ENCODE measurements at regions not wholly inside any gene's neighbourhood (a gene's known extent, or its start where the extent isn't known, plus 50 kb on each side); places are given as distances from the start of the nearest gene placed in this dataset.

GRCh38 chrX:40313269-40313668, 215.5 kb upstream of the BCOR start:
- H3K36me3 Mint-ChIP-seq (ENCODE audit: insufficient read depth, unreplicated experiment): no peaks in the 10 kb centered on the region
- no peak overlapping the region for H3K4me3 Mint-ChIP-seq (ENCODE audit: low read depth, unreplicated experiment)
- TF ChIP-seq CTCF (IDR thresholded peaks at IDR 0.05; ENCODE audit: unreplicated experiment): no peak
- BruUV-seq (replicated peaks): no TSS peak
- no peak overlapping the region for H3K27ac Mint-ChIP-seq (ENCODE audit: unreplicated experiment)
- no peaks in the 10 kb centered on the region for H3K4me1 Mint-ChIP-seq (ENCODE audit: low read depth, unreplicated experiment)
- peaks cover 4% of the 10 kb centered on the region for H3K9me3 Mint-ChIP-seq (ENCODE audit: low read depth, unreplicated experiment)
- DNase-seq: no peak
- intact Hi-C loops (cut with micrococcal nuclease; ENCODE audit: unreplicated experiment): no loop called here
- CTCF ChIA-PET: no interaction called here
- H3K27me3 Mint-ChIP-seq (ENCODE audit: unreplicated experiment): peaks cover 46% of the 10 kb centered on the region

GRCh38 chrX:40310447-40310846, 212.7 kb upstream of the BCOR start:
- no peaks in the 10 kb centered on the region for H3K9me3 Mint-ChIP-seq (ENCODE audit: low read depth, unreplicated experiment)

GRCh38 chrX:40310016-40310415, 212.3 kb upstream of the BCOR start:
- Mint-ChIP-seq H3K4me3 (ENCODE audit: low read depth, unreplicated experiment) (no peak overlapping the region), H3K4me1 (ENCODE audit: low read depth, unreplicated experiment) (no peaks in the 10 kb centered on the region), H3K27ac (ENCODE audit: unreplicated experiment) (no peak overlapping the region), H3K9me3 (ENCODE audit: low read depth, unreplicated experiment) (no peaks in the 10 kb centered on the region), H3K36me3 (ENCODE audit: insufficient read depth, unreplicated experiment) (no peaks in the 10 kb centered on the region), H3K27me3 (ENCODE audit: unreplicated experiment) (peaks cover 52% of the 10 kb centered on the region)
- DNase-seq: no peak
- TF ChIP-seq CTCF (IDR thresholded peaks at IDR 0.05; ENCODE audit: unreplicated experiment): no peak
- BruUV-seq (replicated peaks): no TSS peak
- CTCF ChIA-PET: no interaction called here
- intact Hi-C loops (cut with micrococcal nuclease; ENCODE audit: unreplicated experiment): no loop called here

More at GRCh38 chrX:40310447-40310846, 212.7 kb upstream of the BCOR start:
- intact Hi-C loops (cut with micrococcal nuclease; ENCODE audit: unreplicated experiment): no loop called here
- Mint-ChIP-seq H3K36me3 (ENCODE audit: insufficient read depth, unreplicated experiment) (no peaks in the 10 kb centered on the region), H3K4me1 (ENCODE audit: low read depth, unreplicated experiment) (no peaks in the 10 kb centered on the region), H3K27ac (ENCODE audit: unreplicated experiment) (no peak overlapping the region), H3K27me3 (ENCODE audit: unreplicated experiment) (peaks cover 52% of the 10 kb centered on the region), H3K4me3 (ENCODE audit: low read depth, unreplicated experiment) (no peak overlapping the region)
- no peak for TF ChIP-seq CTCF (IDR thresholded peaks at IDR 0.05; ENCODE audit: unreplicated experiment)
- DNase-seq: no peak
- CTCF ChIA-PET: no interaction called here
- BruUV-seq (replicated peaks): no TSS peak

GRCh38 chrX:40307871-40308270, 210.1 kb upstream of the BCOR start:
- TF ChIP-seq CTCF (IDR thresholded peaks at IDR 0.05; ENCODE audit: unreplicated experiment): no peak
- H3K27me3 Mint-ChIP-seq (ENCODE audit: unreplicated experiment): peaks cover 58% of the 10 kb centered on the region
- intact Hi-C loops (cut with micrococcal nuclease; ENCODE audit: unreplicated experiment): no loop called here
- H3K4me3 Mint-ChIP-seq (ENCODE audit: low read depth, unreplicated experiment): no peak overlapping the region
- DNase-seq: no peak
- no peaks in the 10 kb centered on the region for H3K9me3 Mint-ChIP-seq (ENCODE audit: low read depth, unreplicated experiment)
- H3K36me3 Mint-ChIP-seq (ENCODE audit: insufficient read depth, unreplicated experiment): no peaks in the 10 kb centered on the region
- no peak overlapping the region for H3K27ac Mint-ChIP-seq (ENCODE audit: unreplicated experiment)
- no peaks in the 10 kb centered on the region for H3K4me1 Mint-ChIP-seq (ENCODE audit: low read depth, unreplicated experiment)
- BruUV-seq (replicated peaks): no TSS peak
- CTCF ChIA-PET: no interaction called here

- Mint-ChIP-seq H3K36me3 (ENCODE audit: insufficient read depth, unreplicated experiment) (no peaks in the 10 kb centered on the region), H3K27ac (ENCODE audit: unreplicated experiment) (no peak overlapping the region), H3K4me1 (ENCODE audit: low read depth, unreplicated experiment) (no peaks in the 10 kb centered on the region), H3K4me3 (ENCODE audit: low read depth, unreplicated experiment) (no peak overlapping the region), H3K9me3 (ENCODE audit: low read depth, unreplicated experiment) (no peaks in the 10 kb centered on the region), H3K27me3 (ENCODE audit: unreplicated experiment) (peaks cover 24% of the 10 kb centered on the region)
- CTCF ChIA-PET: no interaction called here
- intact Hi-C loops (cut with micrococcal nuclease; ENCODE audit: unreplicated experiment): no loop called here
- DNase-seq: no peak
- no peak for TF ChIP-seq CTCF (IDR thresholded peaks at IDR 0.05; ENCODE audit: unreplicated experiment)
- no TSS peak for BruUV-seq (replicated peaks)
Measured at GRCh38 chrX:40304115-40304514, 206.4 kb upstream of the BCOR start.
